NCI-H1105 treated with DMSO at 0.1 percent for 48 hours (cell line): ENCODE measurements at regions not wholly inside any gene's neighbourhood (a gene's known extent, or its start where the extent isn't known, plus 50 kb on each side); places are given as distances from the start of the nearest gene placed in this dataset.
"Not testable (repeated sequence)": the region's sequence is repeated elsewhere in the genome, so short reads cannot be mapped to it uniquely, and the experiment has no call there.

Source experiments
- DNase-seq: peaks from one replicate; lab custom pipeline; 2025; lab: John Stamatoyannopoulos, UW

DNA sequence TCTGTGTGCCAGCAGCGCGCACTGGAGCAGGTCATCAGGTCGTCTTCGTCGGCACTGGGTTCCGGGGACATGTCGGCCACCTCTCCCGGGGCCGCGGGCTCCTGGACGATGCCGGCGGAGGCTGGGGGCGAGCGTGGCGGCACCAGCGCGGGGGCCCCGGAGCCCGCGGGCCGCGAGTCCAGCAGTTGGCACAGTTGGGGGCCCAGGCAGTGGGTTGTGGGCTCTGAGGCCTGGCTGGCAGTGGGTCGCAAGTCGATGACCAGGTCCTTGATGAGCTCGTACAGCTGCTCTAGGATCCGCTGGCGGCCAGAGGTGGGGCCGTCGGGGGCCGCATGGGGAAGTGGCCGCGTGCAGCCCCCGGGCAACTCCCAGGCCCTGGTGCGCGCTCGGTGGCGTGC, 300.5 kb downstream of the CCDC74A start:
- DNase-seq, result no peak

- DNase-seq, result not testable (repeated sequence)
Observed at GRCh38 chr2:131828633-131829455, 301.2 kb downstream of the CCDC74A start.

DNA sequence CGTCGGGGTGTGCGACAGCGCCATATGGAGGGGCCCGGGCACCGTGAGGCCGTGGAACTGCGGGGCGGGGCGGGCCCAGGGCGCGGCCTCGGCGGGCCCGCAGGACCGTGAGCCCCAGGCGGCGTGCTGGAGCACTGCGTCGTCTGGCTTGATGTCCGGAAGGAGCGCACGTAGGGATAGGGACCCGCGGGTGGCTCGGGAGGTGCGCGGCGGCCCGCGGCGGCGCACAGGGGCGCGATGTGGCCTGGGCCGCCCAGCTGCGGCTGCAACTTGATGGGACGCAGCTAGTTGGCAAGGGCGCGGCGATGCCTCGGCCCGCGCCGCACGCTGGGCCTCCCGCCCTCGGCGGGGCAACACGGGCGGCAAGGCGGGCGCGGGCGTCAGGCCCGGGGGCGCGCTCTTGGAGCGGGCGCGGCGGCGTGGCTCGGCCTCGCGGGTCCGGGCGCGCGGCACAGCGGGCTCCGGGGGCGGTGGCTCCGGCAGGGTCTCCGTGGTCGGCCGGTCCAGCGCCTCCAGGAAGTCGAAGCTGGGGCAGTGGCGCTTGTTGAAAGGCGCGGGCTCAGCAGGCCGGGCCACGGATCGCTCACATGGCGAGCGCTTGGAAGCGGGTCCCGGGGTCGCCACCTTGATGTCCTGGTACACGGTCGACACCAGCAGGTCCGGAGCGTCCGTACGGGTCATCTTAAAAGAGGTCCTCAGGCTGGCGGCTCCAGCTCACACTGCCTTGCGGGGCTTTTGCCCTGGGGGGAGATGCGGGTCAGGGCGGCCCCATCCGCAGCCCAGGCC, 302.0 kb downstream of the CCDC74A start:
- DNase-seq, result not testable (repeated sequence)

DNA sequence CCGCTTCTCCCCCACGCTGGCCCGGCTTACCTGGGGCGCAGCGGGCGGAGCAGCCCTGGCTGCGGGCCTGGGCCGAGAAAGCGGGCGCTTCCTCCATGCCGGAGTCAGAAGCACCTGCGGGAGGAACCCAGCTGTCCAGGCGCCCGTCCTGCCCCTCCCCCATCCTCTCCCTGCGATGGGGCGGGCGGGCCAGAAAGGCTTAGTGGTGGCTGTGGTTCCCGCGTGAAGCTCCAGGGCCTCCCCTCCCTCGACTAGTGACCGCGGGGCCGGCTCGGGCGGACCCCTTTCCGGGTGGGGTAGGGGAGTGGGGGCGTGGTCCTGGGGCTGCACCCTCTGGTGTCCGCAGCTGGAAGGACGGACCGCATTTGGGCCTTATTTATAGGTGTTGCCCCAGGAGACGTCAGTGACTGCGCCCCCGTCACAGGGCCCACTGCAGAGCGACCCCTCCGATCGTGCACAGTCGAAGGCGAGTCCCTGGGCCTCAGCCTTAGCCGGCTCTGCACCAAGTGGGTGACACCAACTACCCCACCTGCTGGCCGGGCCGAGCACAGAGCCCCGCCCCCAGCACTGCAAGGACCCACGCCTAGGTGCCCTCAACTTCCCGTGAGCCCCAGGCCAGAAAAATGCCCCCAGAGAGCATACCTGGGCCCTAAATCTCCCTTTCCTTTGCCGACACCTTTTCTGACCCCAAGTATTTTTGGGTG, 302.7 kb downstream of the CCDC74A start:
- not testable (repeated sequence) for DNase-seq

DNA sequence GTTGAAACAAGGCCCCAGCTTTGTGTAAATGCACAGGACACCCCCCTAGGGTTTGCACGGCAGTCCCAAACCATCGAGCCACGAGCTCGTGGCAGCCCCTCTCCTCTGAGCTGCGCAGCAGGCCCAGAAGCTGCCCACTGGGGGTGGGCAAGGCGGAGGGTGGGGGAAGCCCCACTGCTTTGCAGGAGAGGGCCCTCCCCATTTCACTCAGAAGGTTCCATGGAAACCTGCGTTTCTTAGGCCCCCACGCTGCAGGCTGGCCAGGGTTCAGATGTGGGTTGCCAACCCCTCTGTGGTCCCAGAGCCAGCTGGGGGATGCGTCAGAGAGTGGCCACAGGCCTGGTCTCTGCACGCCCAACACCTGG, 303.2 kb downstream of the CCDC74A start:
- DNase-seq, result not testable (repeated sequence)

- DNase-seq, result not testable (repeated sequence)
Observed at GRCh38 chr2:131831450-131832208, 303.9 kb downstream of the CCDC74A start.

- not testable (repeated sequence) for DNase-seq
Observed at GRCh38 chr2:131832209-131832780, 304.6 kb downstream of the CCDC74A start.

- DNase-seq, result not testable (repeated sequence)
Observed at GRCh38 chr2:131832917-131833316, 305.2 kb downstream of the CCDC74A start.

GRCh38 chr2:131833367-131834202, 305.9 kb downstream of the CCDC74A start:
- not testable (repeated sequence) for DNase-seq

DNA sequence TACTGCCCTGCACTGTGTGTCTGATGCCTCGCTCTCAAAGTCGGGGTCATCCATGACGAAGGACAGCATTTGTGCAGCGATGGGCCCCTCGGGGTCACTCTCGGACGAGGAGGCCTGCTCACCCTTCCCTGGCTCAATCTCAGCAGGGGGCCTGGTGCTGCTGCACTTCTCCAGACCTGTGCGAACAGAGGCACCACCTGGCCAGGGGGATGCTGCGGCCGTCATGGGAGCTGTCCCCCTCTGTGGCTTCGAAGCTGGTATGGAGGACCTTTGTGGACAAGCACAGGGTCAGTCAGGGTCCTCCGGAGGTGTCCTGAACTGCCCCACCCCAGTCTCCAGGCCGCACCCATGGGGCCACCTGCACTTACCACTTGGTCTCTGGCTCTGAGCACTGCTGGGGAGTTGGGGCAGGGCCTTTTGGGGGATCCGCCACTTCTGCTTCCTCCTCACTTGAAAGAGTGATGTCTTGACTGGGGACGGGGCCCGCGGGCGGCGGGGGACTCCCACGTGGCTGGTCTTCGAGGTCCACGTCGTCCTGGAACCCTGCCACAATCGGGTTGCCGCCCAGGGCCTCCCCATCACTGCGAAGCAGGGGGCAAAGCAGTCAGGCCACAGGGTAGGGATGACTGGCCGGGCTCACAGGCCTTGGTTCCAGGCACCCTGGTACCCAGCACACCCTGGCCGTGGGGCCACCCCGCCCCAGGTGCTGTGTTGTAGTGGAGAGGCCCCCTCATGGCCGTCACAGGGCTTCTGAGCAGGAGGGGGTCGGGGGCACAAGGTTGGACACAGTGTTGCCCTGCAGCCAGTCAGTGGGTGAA, 306.7 kb downstream of the CCDC74A start:
- not testable (repeated sequence) for DNase-seq

DNA sequence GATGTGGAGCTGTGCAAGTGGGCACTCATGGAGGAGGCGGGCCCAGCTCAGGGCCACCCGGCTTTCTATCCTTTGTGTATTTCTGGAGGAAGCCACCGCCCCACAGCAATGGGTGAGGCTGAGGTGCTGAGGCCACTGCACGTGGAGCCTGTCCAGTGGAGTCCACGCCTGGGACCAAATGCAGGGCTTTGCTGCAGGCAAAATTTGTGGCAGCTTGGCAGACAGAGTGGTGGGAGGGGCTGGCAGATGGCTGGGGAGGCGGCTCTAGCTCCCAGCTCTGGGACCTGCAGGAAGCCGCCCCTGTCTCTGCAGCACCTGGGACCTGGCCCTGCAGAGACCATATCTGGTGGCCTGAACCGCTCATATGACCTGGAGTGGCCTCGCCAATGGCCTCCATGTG, 307.3 kb downstream of the CCDC74A start:
- not testable (repeated sequence) for DNase-seq

- no peak for DNase-seq
Observed at GRCh38 chr2:131835621-131836091, 308.0 kb downstream of the CCDC74A start.

DNA sequence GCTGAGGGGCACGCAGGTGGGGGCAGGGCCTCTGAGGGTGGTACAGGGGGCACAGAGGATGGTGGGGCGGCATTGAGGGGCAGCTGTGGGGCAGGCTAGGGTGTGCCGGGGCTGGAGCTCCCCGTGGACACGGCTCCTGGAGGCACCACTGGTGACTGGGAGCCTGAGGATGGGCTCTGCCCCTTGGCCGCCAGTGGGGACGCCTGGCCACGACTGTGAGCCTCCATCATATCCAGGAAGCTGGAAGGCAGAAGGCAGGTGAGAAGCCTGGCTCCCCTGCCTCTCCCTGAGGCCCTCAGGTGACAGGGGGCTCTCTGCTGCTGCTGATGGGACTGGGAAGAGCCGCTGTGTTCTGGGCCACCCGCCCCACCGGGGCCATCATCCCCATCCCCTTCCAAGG, 308.4 kb downstream of the CCDC74A start:
- DNase-seq, result not testable (repeated sequence)

- DNase-seq, result not testable (repeated sequence)
Observed at GRCh38 chr2:131844044-131844443, 316.4 kb downstream of the CCDC74A start.

- DNase-seq, result not testable (repeated sequence)
Observed at GRCh38 chr2:131856202-131856601, 305.6 kb downstream of the ANKRD30BL start.

DNA sequence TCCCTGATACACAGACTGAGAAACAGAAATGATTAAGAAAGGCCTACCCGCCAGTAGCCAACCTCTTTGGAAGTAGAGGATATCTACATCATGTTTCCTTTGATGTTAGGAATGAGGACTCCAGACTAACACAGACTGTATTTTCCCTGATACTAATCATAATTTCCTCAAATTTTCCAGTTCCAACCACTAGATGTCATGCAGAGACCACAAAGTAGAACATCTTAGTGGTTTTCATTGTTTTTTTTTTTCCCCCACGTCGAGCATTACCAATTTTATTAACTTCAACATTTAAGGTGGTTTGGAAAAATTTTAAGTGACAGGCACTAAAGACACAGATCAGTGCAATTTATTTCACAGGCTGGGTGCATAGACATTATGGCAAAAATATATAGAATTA, 303.6 kb downstream of the ANKRD30BL start:
- DNase-seq, result peak; percentile 13
